ENCODE measurements at regions not wholly inside any gene's neighbourhood (a gene's known extent, or its start where the extent isn't known, plus 50 kb on each side); places are given as distances from the start of the nearest gene placed in this dataset.
"Not testable (repeated sequence)": the region's sequence is repeated elsewhere in the genome, so short reads cannot be mapped to it uniquely, and the experiment has no call there.

DNA sequence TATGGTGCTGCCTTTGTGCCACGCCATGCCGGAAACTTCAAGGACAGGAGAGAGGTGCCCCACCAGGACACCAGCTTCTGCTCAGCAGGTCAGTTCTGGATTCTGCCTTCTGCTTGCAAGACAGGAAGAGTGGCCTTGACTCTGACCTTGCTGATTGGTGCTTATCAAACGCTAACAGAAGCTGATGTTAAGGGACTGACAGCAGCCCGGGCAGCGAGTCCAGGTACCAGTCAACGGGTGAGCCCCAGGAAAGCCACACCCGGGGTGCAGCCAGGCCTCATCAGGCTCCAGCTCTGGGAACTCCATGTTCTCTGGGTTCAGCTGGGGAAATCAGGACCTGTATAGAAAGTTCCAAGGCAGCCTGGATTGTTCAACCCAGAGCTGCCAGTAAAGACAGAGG is 116.8 kb upstream of the MTLN start:
- POLR2A ChIA-PET; H3K27ac ChIP-seq (ENCODE audit: low read depth, low read length, poor library complexity, severe bottlenecking); H3K36me3 ChIP-seq (ENCODE audit: insufficient read depth, low read length); H3K4me1 ChIP-seq (ENCODE audit: insufficient read depth, low read length, poor library complexity, severe bottlenecking); H3K79me2 ChIP-seq (ENCODE audit: insufficient read depth, low read depth, low read length); DNase-seq (ENCODE audit: low spot score); BruUV-seq (replicated peaks); H3K4me3 ChIP-seq (ENCODE audit: low read depth, low read length, poor library complexity, severe bottlenecking); CTCF ChIA-PET (ENCODE audit: unreplicated experiment); H3K9me3 ChIP-seq (ENCODE audit: low read length); H3K4me2 ChIP-seq (ENCODE audit: low read length); H2AFZ ChIP-seq (ENCODE audit: low read length); intact Hi-C loops (cut with micrococcal nuclease; ENCODE audit: unreplicated experiment); H3K9me2 ChIP-seq (ENCODE audit: insufficient read depth, low read length); H4K20me1 ChIP-seq (ENCODE audit: insufficient read depth, low read length): not testable (repeated sequence)

DNA sequence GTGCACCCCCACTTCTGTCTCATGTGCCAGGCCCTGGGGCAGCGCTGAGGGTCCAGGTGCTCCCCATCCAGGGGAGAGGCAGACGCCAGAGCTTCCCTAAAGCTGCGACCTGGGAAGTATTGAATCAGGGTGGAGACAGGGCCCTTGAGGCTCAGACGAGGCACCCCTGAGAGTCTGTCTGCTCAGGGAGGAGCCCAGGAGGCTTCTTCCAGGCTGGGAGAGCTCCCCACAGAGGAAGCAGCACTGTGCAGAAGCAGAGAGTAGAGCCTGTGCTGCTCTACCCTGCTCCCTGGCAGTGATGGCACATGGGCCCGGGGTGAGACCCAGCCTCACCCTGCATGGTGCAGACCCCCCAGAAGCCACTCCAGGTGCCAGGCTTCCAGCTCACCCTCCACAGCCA is 116.3 kb upstream of the MTLN start:
- BruUV-seq (replicated peaks); CTCF ChIA-PET (ENCODE audit: unreplicated experiment); H4K20me1 ChIP-seq (ENCODE audit: insufficient read depth, low read length); H3K4me3 ChIP-seq (ENCODE audit: low read depth, low read length, poor library complexity, severe bottlenecking); H3K9me3 ChIP-seq (ENCODE audit: low read length); POLR2A ChIA-PET; H3K9me2 ChIP-seq (ENCODE audit: insufficient read depth, low read length); intact Hi-C loops (cut with micrococcal nuclease; ENCODE audit: unreplicated experiment); H3K27ac ChIP-seq (ENCODE audit: low read depth, low read length, poor library complexity, severe bottlenecking); DNase-seq (ENCODE audit: low spot score); H3K4me1 ChIP-seq (ENCODE audit: insufficient read depth, low read length, poor library complexity, severe bottlenecking); H3K36me3 ChIP-seq (ENCODE audit: insufficient read depth, low read length); H2AFZ ChIP-seq (ENCODE audit: low read length); H3K79me2 ChIP-seq (ENCODE audit: insufficient read depth, low read depth, low read length); H3K4me2 ChIP-seq (ENCODE audit: low read length): not testable (repeated sequence)

- H4K20me1 ChIP-seq (ENCODE audit: insufficient read depth, low read length); BruUV-seq (replicated peaks); CTCF ChIA-PET (ENCODE audit: unreplicated experiment): not testable (repeated sequence)
These were observed 111.5 kb upstream of the MTLN start for GRCh38 chr2:110323832-110324231.

GRCh38 chr2:110322535-110322934 is 110.2 kb upstream of the MTLN start:
- H3K4me1 ChIP-seq (ENCODE audit: insufficient read depth, low read length, poor library complexity, severe bottlenecking); POLR2A ChIA-PET; BruUV-seq (replicated peaks); H3K4me2 ChIP-seq (ENCODE audit: low read length); CTCF ChIA-PET (ENCODE audit: unreplicated experiment); H3K36me3 ChIP-seq (ENCODE audit: insufficient read depth, low read length); H2AFZ ChIP-seq (ENCODE audit: low read length); DNase-seq (ENCODE audit: low spot score); H3K9me2 ChIP-seq (ENCODE audit: insufficient read depth, low read length); H3K9me3 ChIP-seq (ENCODE audit: low read length); H4K20me1 ChIP-seq (ENCODE audit: insufficient read depth, low read length); H3K27ac ChIP-seq (ENCODE audit: low read depth, low read length, poor library complexity, severe bottlenecking); H3K79me2 ChIP-seq (ENCODE audit: insufficient read depth, low read depth, low read length); intact Hi-C loops (cut with micrococcal nuclease; ENCODE audit: unreplicated experiment); H3K4me3 ChIP-seq (ENCODE audit: low read depth, low read length, poor library complexity, severe bottlenecking): not testable (repeated sequence)

More at GRCh38 chr2:110323832-110324231, 111.5 kb upstream of the MTLN start:
- H3K4me2 ChIP-seq (ENCODE audit: low read length); H3K79me2 ChIP-seq (ENCODE audit: insufficient read depth, low read depth, low read length); H3K36me3 ChIP-seq (ENCODE audit: insufficient read depth, low read length); POLR2A ChIA-PET; H3K9me3 ChIP-seq (ENCODE audit: low read length); intact Hi-C loops (cut with micrococcal nuclease; ENCODE audit: unreplicated experiment); H3K4me1 ChIP-seq (ENCODE audit: insufficient read depth, low read length, poor library complexity, severe bottlenecking); DNase-seq (ENCODE audit: low spot score); H3K27ac ChIP-seq (ENCODE audit: low read depth, low read length, poor library complexity, severe bottlenecking); H3K9me2 ChIP-seq (ENCODE audit: insufficient read depth, low read length); H2AFZ ChIP-seq (ENCODE audit: low read length); H3K4me3 ChIP-seq (ENCODE audit: low read depth, low read length, poor library complexity, severe bottlenecking): not testable (repeated sequence)

DNA sequence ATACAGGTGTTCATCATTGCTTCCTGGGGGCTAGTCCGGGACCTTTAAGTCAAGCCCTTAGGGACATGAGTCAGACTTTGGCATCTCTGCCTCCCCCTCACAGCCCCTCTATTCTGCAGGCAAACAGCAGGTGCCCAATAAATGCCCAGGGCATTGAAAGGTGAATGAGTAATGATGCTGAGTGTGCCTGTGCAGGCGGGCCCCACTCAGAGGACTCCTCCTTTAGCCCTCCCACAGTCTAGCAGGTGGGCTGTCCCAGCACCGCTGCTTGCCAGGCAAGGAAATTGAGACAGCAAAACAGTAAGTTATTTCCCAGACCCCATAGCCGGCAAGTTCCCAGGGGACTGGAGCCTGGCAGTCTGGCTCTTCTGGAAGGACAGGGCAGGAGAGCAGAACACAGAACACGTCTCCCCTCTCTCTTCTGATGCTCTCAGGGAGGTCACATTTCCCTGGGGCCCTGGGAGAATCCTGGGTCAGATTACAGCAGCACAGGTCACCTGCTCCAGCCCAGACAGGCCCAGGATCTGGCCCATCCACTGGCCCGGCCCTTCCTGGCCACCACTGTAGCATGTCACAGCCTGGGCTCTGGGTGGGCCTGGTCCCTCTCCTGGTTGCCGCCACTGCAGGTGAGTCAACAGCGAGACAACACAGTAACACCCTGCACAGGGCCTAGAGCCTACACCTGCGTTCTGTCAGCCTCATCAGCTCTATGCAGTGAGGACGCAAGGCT is 108.7 kb upstream of the MTLN start:
- H3K4me1 ChIP-seq (ENCODE audit: insufficient read depth, low read length, poor library complexity, severe bottlenecking); H2AFZ ChIP-seq (ENCODE audit: low read length); H3K36me3 ChIP-seq (ENCODE audit: insufficient read depth, low read length); POLR2A ChIA-PET; H3K4me2 ChIP-seq (ENCODE audit: low read length); CTCF ChIA-PET (ENCODE audit: unreplicated experiment); intact Hi-C loops (cut with micrococcal nuclease; ENCODE audit: unreplicated experiment); DNase-seq (ENCODE audit: low spot score); H3K9me3 ChIP-seq (ENCODE audit: low read length); H3K9me2 ChIP-seq (ENCODE audit: insufficient read depth, low read length); H3K4me3 ChIP-seq (ENCODE audit: low read depth, low read length, poor library complexity, severe bottlenecking); H3K79me2 ChIP-seq (ENCODE audit: insufficient read depth, low read depth, low read length); H3K27ac ChIP-seq (ENCODE audit: low read depth, low read length, poor library complexity, severe bottlenecking); H4K20me1 ChIP-seq (ENCODE audit: insufficient read depth, low read length); BruUV-seq (replicated peaks): not testable (repeated sequence)

DNA sequence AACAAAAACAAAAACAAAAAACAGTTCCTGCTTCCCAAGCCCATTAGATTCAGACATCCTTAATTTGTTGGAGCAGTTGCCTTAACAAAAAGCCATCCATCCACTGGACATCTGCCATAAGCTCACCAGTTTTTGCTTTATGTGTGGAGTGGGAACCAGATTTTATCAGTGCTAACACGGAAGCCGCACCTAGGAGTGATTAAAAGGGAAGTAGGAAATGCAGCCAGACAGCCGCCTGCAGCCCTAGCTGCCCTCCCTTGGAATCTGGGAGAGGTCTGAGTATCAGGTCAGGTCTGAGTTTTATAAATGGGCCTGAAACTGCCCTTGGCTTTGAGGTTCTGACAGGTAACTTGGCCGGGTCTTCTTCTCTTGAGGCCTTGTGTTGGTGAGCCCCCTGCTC is 106.6 kb upstream of the MTLN start:
- H3K4me1 ChIP-seq (ENCODE audit: insufficient read depth, low read length, poor library complexity, severe bottlenecking); H3K4me2 ChIP-seq (ENCODE audit: low read length); DNase-seq (ENCODE audit: low spot score); H3K4me3 ChIP-seq (ENCODE audit: low read depth, low read length, poor library complexity, severe bottlenecking); H3K9me3 ChIP-seq (ENCODE audit: low read length); H3K27ac ChIP-seq (ENCODE audit: low read depth, low read length, poor library complexity, severe bottlenecking); H3K9me2 ChIP-seq (ENCODE audit: insufficient read depth, low read length); H3K79me2 ChIP-seq (ENCODE audit: insufficient read depth, low read depth, low read length); H4K20me1 ChIP-seq (ENCODE audit: insufficient read depth, low read length); H2AFZ ChIP-seq (ENCODE audit: low read length); POLR2A ChIA-PET; H3K36me3 ChIP-seq (ENCODE audit: insufficient read depth, low read length); intact Hi-C loops (cut with micrococcal nuclease; ENCODE audit: unreplicated experiment); BruUV-seq (replicated peaks); CTCF ChIA-PET (ENCODE audit: unreplicated experiment): not testable (repeated sequence)

DNA sequence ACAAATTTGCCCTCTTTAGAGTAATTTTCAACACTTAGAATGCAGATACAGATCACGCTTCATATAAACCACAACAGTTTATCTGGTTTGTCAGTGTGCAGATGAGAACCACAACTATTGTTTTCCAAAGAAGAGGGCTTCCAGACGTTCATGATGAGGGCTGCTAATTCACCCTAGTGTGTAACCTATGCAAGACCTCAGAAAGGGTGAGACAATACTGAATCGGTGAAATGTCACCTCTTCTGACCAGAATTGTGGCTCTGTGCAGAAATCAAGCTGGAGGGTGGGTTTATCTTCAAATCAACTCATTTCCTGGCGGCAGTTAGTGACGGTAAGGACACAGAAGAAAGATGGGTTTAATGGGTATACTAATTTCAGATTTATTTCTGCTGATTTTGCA is 105.0 kb upstream of the MTLN start:
- intact Hi-C loops (cut with micrococcal nuclease; ENCODE audit: unreplicated experiment); H4K20me1 ChIP-seq (ENCODE audit: insufficient read depth, low read length); H3K9me3 ChIP-seq (ENCODE audit: low read length); DNase-seq (ENCODE audit: low spot score); H3K27ac ChIP-seq (ENCODE audit: low read depth, low read length, poor library complexity, severe bottlenecking); H3K9me2 ChIP-seq (ENCODE audit: insufficient read depth, low read length); H3K4me3 ChIP-seq (ENCODE audit: low read depth, low read length, poor library complexity, severe bottlenecking); H3K79me2 ChIP-seq (ENCODE audit: insufficient read depth, low read depth, low read length); CTCF ChIA-PET (ENCODE audit: unreplicated experiment); H3K4me1 ChIP-seq (ENCODE audit: insufficient read depth, low read length, poor library complexity, severe bottlenecking); BruUV-seq (replicated peaks); H3K36me3 ChIP-seq (ENCODE audit: insufficient read depth, low read length); H3K4me2 ChIP-seq (ENCODE audit: low read length); H2AFZ ChIP-seq (ENCODE audit: low read length); POLR2A ChIA-PET: not testable (repeated sequence)

Measured in OCI-LY7 (cell line).